GM23338 (cell line): ENCODE measurements at regions not wholly inside any gene's neighbourhood (a gene's known extent, or its start where the extent isn't known, plus 50 kb on each side); places are given as distances from the start of the nearest gene placed in this dataset.

ENCODE experiments used
- ATAC-seq: fragments of 200-7000 bp; cut with Tn5 transposase; 3 replicates; pipeline ENCODE4 v1.9.1; 2020
- DNase-seq: peaks from one replicate; pipeline ENCODE4 v3.0.0-alpha.2; 2015; ENCODE audit warnings: low spot score
- H2AFZ ChIP-seq: fragments of 200-600 bp; sonication (generic); 2 replicates; pipeline ENCODE4 v1.8.0; 2016; ENCODE audit warnings: antibody characterized with exemption, mild to moderate bottlenecking, moderate library complexity
- H3F3A ChIP-seq: fragments of 200-600 bp; sonication (generic); replicated peaks from 2 replicates; pipeline ENCODE4 v1.8.0; 2017; ENCODE audit warnings: antibody characterized with exemption, mixed run types, low read depth
- H3K27ac ChIP-seq: fragments of 200-600 bp; sonication (generic); 2 replicates; pipeline ENCODE4 v1.6.1; 2016; ENCODE audit warnings: low read depth
- H3K27me3 ChIP-seq: fragments of 200-600 bp; sonication (generic); 2 replicates; pipeline ENCODE4 v1.8.0; 2016; ENCODE audit warnings: mild to moderate bottlenecking, mixed run types, moderate library complexity; ENCODE audit not compliant: insufficient read depth
- H3K36me3 ChIP-seq: fragments of 200-600 bp; sonication (generic); 2 replicates; pipeline ENCODE4 v1.8.0; 2016; ENCODE audit warnings: mild to moderate bottlenecking; ENCODE audit not compliant: insufficient read depth
- H3K4me1 ChIP-seq: fragments of 200-600 bp; sonication (generic); 2 replicates; pipeline ENCODE4 v1.8.0; 2016; ENCODE audit warnings: mild to moderate bottlenecking, moderate library complexity; ENCODE audit not compliant: insufficient read depth
- H3K4me2 ChIP-seq: fragments of 200-600 bp; sonication (generic); 2 replicates; pipeline ENCODE4 v1.7.1; 2017; ENCODE audit warnings: mixed run types
- H3K4me3 ChIP-seq: fragments of 200-600 bp; sonication (generic); 2 replicates; pipeline ENCODE4 v1.6.1; 2016; ENCODE audit warnings: mixed run types
- H3K79me2 ChIP-seq: fragments of 200-600 bp; sonication (generic); replicated peaks from 2 replicates; pipeline ENCODE4 v1.8.0; 2017; ENCODE audit warnings: mild to moderate bottlenecking; ENCODE audit not compliant: insufficient read depth
- H3K9me2 ChIP-seq: fragments of 200-600 bp; sonication (generic); 2 replicates; pipeline ENCODE4 v1.8.0; 2017; ENCODE audit not compliant: insufficient read depth
- H4K20me1 ChIP-seq: fragments of 200-600 bp; sonication (generic); replicated peaks from 2 replicates; pipeline ENCODE4 v1.8.0; 2017; ENCODE audit warnings: mild to moderate bottlenecking; ENCODE audit not compliant: insufficient read depth
- H3K27ac Mint-ChIP-seq: 2 replicates; pipeline ENCODE4 v1.8.0; 2020; ENCODE audit warnings: inconsistent platforms, mild to moderate bottlenecking, moderate library complexity, mixed read lengths
- H3K27me3 Mint-ChIP-seq: 3 replicates; pipeline ENCODE4 v1.8.0; 2022; ENCODE audit warnings: low read depth, mild to moderate bottlenecking, moderate library complexity, mixed read lengths, inconsistent platforms; ENCODE audit not compliant: insufficient read depth, poor library complexity
- H3K36me3 Mint-ChIP-seq: 3 replicates; pipeline ENCODE4 v1.8.0; 2021; ENCODE audit warnings: low read depth, mild to moderate bottlenecking, inconsistent platforms, moderate library complexity, mixed read lengths
- H3K4me1 Mint-ChIP-seq: 3 replicates; pipeline ENCODE4 v1.8.0; 2020; ENCODE audit warnings: mild to moderate bottlenecking, inconsistent platforms, mixed read lengths
- H3K4me3 Mint-ChIP-seq: 3 replicates; pipeline ENCODE4 v1.8.0; 2021; ENCODE audit warnings: moderate library complexity, mild to moderate bottlenecking, inconsistent platforms, mixed read lengths
- H3K9me3 Mint-ChIP-seq: 3 replicates; pipeline ENCODE4 v1.8.0; 2020; ENCODE audit warnings: moderate library complexity, mild to moderate bottlenecking, inconsistent platforms, mixed read lengths
- CTCF ChIP-seq, 2 experiments: fragments of 200-600 bp in 1 of 2; sonication (generic) in 1 of 2; conservative IDR thresholded peaks; 2 replicates each; pipeline versions ENCODE4 v1.5.1 to v1.6.1; 2016 to 2017; ENCODE audit warnings: antibody characterized with exemption in 2 of 2, low read depth in 2 of 2, mild to moderate bottlenecking in 2 of 2, moderate library complexity in 1 of 2
- ETS1 ChIP-seq: IDR thresholded peaks from 2 replicates; pipeline ENCODE4 v1.6.1; 2016; ENCODE audit warnings: antibody characterized with exemption
- EZH2 ChIP-seq: fragments of 200-600 bp; sonication (generic); IDR thresholded peaks from one replicate; pipeline ENCODE4 v1.8.0; 2017; ENCODE audit warnings: antibody characterized with exemption, mild to moderate bottlenecking, low read depth; ENCODE audit not compliant: unreplicated experiment
- EZH2phosphoT487 ChIP-seq: fragments of 200-600 bp; sonication (generic); IDR thresholded peaks from one replicate; pipeline ENCODE4 v1.8.1; 2018; ENCODE audit warnings: antibody characterized with exemption; ENCODE audit not compliant: unreplicated experiment
- JUNB ChIP-seq: IDR thresholded peaks from one replicate; pipeline ENCODE4 v1.6.1; 2016; ENCODE audit warnings: antibody characterized with exemption; ENCODE audit not compliant: unreplicated experiment
- NANOG ChIP-seq: IDR thresholded peaks from 2 replicates; pipeline ENCODE4 v1.6.1; 2016; ENCODE audit warnings: antibody characterized with exemption, borderline replicate concordance
- POLR2AphosphoS5 ChIP-seq: IDR thresholded peaks from 2 replicates; pipeline ENCODE4 v1.6.1; 2016; ENCODE audit warnings: antibody characterized with exemption, low read depth
- REST ChIP-seq: IDR thresholded peaks from one replicate; pipeline ENCODE4 v1.6.1; 2018; ENCODE audit warnings: antibody characterized with exemption; ENCODE audit not compliant: unreplicated experiment
- STAT1 ChIP-seq: IDR thresholded peaks from one replicate; pipeline ENCODE4 v1.6.1; 2016; ENCODE audit warnings: antibody characterized with exemption; ENCODE audit not compliant: unreplicated experiment
- ZNF114 ChIP-seq: fragments of 250-450 bp; sonication (Bioruptor Pico); IDR thresholded peaks from 2 replicates; pipeline ENCODE4 v1.5.0; 2020; ENCODE audit warnings: mild to moderate bottlenecking, moderate library complexity
- ZNF331 ChIP-seq: fragments of 250-450 bp; sonication (Bioruptor Pico); IDR thresholded peaks from 2 replicates; pipeline ENCODE4 v1.5.0; 2020; ENCODE audit warnings: low read depth, mild to moderate bottlenecking, moderate library complexity
- ZNF462 ChIP-seq: fragments of 250-450 bp; sonication (Bioruptor Pico); IDR thresholded peaks from 2 replicates; pipeline ENCODE4 v1.5.0; 2020; ENCODE audit warnings: mild to moderate bottlenecking, moderate library complexity

- TF ChIP-seq ETS1 (no peak), EZH2phosphoT487 (no peak), NANOG (no peak)
Measured at GRCh38 chr6:208364-208763, 83.9 kb upstream of the DUSP22 start (continued).

GRCh38 chr6:208938-209337 lies 83.3 kb upstream of the DUSP22 start:
- H3K9me3 Mint-ChIP-seq, result peaks cover 16% of the 10 kb centered on the region
- no peaks in the 10 kb centered on the region for H3K4me1 ChIP-seq
- no peaks in the 10 kb centered on the region for H3K36me3 ChIP-seq
- H3K36me3 Mint-ChIP-seq, result peaks cover 12% of the 10 kb centered on the region
- H3K27ac ChIP-seq, result no peak overlapping the region
- no peaks in the 10 kb centered on the region for H3K27me3 ChIP-seq
- H3K9me2 ChIP-seq, result no peaks in the 10 kb centered on the region; the same call in 1 of the 2 replicates
- H3K4me2 ChIP-seq, result no peak overlapping the region
- H3K27me3 Mint-ChIP-seq, result peaks cover 10% of the 10 kb centered on the region
- no peak for DNase-seq
- H3K27ac Mint-ChIP-seq, result no peak overlapping the region
- H3K4me3 ChIP-seq, result no peak overlapping the region
- H3K4me3 Mint-ChIP-seq, result no peak overlapping the region
- no peak for ATAC-seq
- H3K79me2 ChIP-seq, result no peaks in the 10 kb centered on the region
- H2AFZ ChIP-seq, result peak overlapping the region; percentile 80
- H4K20me1 ChIP-seq, result no peaks in the 10 kb centered on the region
- H3K4me1 Mint-ChIP-seq, result peaks cover 12% of the 10 kb centered on the region; the same call in 2 of the 3 replicates
- H3F3A ChIP-seq, result no peaks in the 10 kb centered on the region
- no peak for TF ChIP-seq ZNF462
- TF ChIP-seq CTCF (conservative IDR thresholded peaks at IDR 0.05; ENCODE audit: low read depth in 2 of 2), result no peak
- TF ChIP-seq ETS1, result no peak
- no peak for TF ChIP-seq JUNB
- TF ChIP-seq REST, result no peak
- TF ChIP-seq ZNF331 (CRISPR knock-in tag), result no peak
- TF ChIP-seq EZH2, result no peak
- TF ChIP-seq ZNF114 (CRISPR knock-in tag), result no peak
- TF ChIP-seq STAT1, result no peak
- no peak for TF ChIP-seq POLR2AphosphoS5
- TF ChIP-seq EZH2phosphoT487, result no peak
- no peak for TF ChIP-seq NANOG
